HG03103 (cell line): ENCODE measurements at regions not wholly inside any gene's neighbourhood (a gene's known extent, or its start where the extent isn't known, plus 50 kb on each side); places are given as distances from the start of the nearest gene placed in this dataset.

Experiments used
- ATAC-seq: cut with Tn5 transposase; IDR thresholded peaks from one replicate; pipeline ENCODE4 v1.9.1; 2021; ENCODE audit warnings: low read depth; ENCODE audit not compliant: unreplicated experiment

- ATAC-seq = no peak
These were observed 83.3 kb downstream of the ALDH8A1 start for GRCh38 chr6:134866563-134866962.

- no peak for ATAC-seq
These were observed 85.3 kb downstream of the ALDH8A1 start for GRCh38 chr6:134864558-134864957.

DNA sequence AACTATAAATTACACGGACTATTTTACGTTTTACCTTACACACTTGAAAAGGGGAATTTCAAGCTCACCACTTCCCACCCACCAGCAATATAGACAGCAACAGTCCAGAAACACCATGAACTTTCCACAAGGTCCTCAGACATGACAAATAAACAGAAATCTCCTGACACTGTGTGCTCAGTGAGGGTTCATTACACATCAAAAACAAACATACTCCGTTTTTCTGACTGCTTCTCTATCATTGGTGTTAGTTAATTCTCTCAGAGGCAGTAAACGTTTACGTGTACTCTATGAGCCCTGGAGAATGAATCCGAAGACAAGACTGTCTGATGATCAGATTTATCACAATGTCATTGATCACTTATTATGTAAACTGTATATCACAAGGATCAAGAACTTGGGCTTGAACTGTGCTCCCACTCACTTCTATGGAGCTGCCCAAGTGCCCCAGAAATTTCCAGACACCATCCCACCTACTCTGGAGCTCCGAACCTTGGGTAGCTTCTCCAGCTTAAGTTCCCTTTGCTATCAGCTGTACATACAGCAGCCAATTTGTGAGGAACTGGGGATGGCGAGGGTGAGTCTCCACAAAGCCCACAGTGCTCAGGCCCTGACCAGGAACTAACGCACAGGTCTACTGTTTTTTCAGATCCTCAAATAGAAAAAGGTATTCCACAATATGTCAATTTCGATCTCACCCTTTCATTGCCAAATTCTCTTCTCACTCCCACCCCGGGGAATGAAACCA lies 86.0 kb downstream of the ALDH8A1 start:
- no peak for ATAC-seq

GRCh38 chr6:134854366-134854765 lies 95.5 kb downstream of the ALDH8A1 start:
- ATAC-seq = no peak

GRCh38 chr6:134853111-134854055 lies 96.5 kb downstream of the ALDH8A1 start:
- no peak for ATAC-seq

DNA sequence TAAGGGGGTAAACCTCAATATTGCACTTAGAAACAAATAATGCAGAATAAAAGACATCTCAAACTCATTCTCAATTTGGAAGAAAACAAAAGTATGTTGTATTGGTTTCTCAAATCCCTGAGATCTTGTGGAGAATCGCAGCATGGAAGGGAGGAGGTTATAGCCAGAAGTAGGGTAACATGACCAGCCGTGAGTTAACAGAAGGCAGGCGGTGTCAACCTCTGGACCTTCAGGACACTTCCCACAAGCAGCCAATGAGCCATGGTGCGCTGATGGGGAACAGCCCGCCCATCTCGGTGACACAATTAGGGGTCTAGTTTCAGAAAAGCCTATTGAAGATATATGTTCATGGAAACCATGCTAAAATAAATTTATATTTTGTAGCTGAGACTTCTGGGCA lies 98.4 kb downstream of the ALDH8A1 start:
- ATAC-seq = no peak

GRCh38 chr6:134850721-134851305 lies 99.1 kb downstream of the ALDH8A1 start:
- no peak for ATAC-seq

- ATAC-seq = no peak
These were observed 99.9 kb downstream of the ALDH8A1 start for GRCh38 chr6:134849920-134850447.

GRCh38 chr6:134848076-134848475 lies 101.8 kb downstream of the ALDH8A1 start:
- no peak for ATAC-seq

- no peak for ATAC-seq
These were observed 103.0 kb downstream of the ALDH8A1 start for GRCh38 chr6:134846865-134847264.

GRCh38 chr6:134846031-134846430 lies 103.9 kb downstream of the ALDH8A1 start:
- no peak for ATAC-seq

DNA sequence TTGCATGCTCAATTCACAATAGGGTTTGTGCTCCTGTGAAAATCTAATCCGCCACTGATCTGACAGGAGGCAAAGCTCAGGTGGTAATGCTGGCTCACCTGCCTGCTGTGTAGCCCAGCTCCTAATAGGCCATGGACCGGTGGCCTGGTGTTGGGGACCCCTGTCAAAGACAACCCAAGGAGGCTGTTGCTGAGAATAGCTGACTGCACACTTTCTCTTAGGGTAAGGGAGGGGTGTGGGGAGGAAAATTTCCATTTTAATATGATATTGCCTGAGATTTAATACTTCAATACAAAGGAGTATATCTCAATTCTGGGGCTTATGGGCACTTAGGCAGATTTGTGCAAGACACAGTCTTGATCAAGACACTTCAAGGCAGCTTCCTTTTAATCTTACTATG lies 105.8 kb downstream of the ALDH8A1 start:
- no peak for ATAC-seq

GRCh38 chr6:134840086-134840867 lies 109.6 kb downstream of the ALDH8A1 start:
- ATAC-seq = no peak

- ATAC-seq = no peak
These were observed 113.9 kb downstream of the ALDH8A1 start for GRCh38 chr6:134835993-134836392.

- no peak for ATAC-seq
These were observed 119.0 kb downstream of the ALDH8A1 start for GRCh38 chr6:134830940-134831339.

- no peak for ATAC-seq
These were observed 119.7 kb downstream of the ALDH8A1 start for GRCh38 chr6:134830194-134830593.

DNA sequence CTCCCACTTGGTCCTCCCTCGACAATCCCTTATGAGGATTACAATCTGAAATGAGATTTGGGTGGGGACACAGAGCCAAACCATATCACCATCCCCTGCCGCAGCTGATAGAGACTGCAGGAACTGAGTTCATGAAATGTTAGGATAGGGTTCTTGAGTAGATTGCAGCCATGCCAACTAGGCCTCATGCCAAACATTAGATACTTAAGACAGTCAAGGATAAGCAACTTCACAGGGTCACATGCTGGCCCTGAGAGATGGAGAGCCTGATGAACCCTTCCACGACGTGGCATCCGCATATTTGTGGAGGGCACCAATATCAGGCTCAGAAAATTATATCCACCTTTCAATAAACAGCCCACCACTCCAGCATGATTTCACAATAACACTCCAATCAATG lies 121.3 kb downstream of the ALDH8A1 start:
- no peak for ATAC-seq

- no peak for ATAC-seq
These were observed 122.8 kb downstream of the ALDH8A1 start for GRCh38 chr6:134826889-134827737.

DNA sequence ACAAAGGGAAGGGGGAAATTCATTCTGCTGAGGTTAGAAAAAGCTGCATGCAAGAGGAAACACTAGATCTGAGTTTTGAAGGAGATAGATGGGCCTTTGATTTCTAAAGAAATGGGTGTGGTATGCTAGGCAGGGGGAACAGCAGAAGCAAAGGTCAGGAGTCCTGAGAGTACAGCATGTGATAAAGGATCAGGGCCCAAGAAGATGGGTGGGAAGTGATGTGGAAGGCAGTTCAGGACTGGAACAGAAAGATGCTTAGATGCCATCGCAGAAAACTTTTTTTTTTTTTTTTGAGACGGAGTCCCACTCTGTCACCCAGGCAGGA lies 126.2 kb downstream of the ALDH8A1 start:
- no peak for ATAC-seq
